Neural cell (in vitro differentiated cells): ENCODE measurements at regions not wholly inside any gene's neighbourhood (a gene's known extent, or its start where the extent isn't known, plus 50 kb on each side); places are given as distances from the start of the nearest gene placed in this dataset.

Experiments used
- CTCF ChIP-seq: fragments of 450-650 bp; IDR thresholded peaks from 2 replicates; pipeline ENCODE4 v1.5.1; 2014; ENCODE audit warnings: antibody characterized with exemption, mild to moderate bottlenecking, moderate library complexity; ENCODE audit not compliant: poor library complexity, severe bottlenecking
- EP300 ChIP-seq: fragments of 450-650 bp; conservative IDR thresholded peaks from 2 replicates; pipeline ENCODE4 v1.6.1; 2014; ENCODE audit warnings: antibody characterized with exemption, mild to moderate bottlenecking, moderate library complexity; ENCODE audit not compliant: poor library complexity, severe bottlenecking
- EZH2 ChIP-seq: fragments of 200-600, 300-800 bp; shearing (Covaris generic), sonication (generic); IDR thresholded peaks from 2 replicates; pipeline ENCODE4 v1.6.1; 2014; ENCODE audit warnings: antibody characterized with exemption, low read length, borderline replicate concordance, mild to moderate bottlenecking; ENCODE audit not compliant: insufficient read depth, poor library complexity, severe bottlenecking
- POLR2AphosphoS5 ChIP-seq: IDR thresholded peaks from 2 replicates; pipeline ENCODE4 v1.6.1; 2012
- RAD21 ChIP-seq: fragments of 450-650 bp; conservative IDR thresholded peaks from 2 replicates; pipeline ENCODE4 v1.6.1; 2014; ENCODE audit warnings: antibody characterized with exemption, mild to moderate bottlenecking, moderate library complexity
- SMC3 ChIP-seq: fragments of 450-650 bp; conservative IDR thresholded peaks from 2 replicates; pipeline ENCODE4 v1.6.1; 2014; ENCODE audit warnings: antibody characterized with exemption, mild to moderate bottlenecking, moderate library complexity; ENCODE audit not compliant: poor library complexity
- TAF1 ChIP-seq: IDR thresholded peaks from 2 replicates; pipeline ENCODE4 v1.6.1; 2012; ENCODE audit warnings: low read depth
- TF ChIP-seq, protein P1 (sequence below): IDR thresholded peaks from 2 replicates; pipeline ENCODE4 v1.6.1; 2012; ENCODE audit warnings: borderline replicate concordance

DNA sequence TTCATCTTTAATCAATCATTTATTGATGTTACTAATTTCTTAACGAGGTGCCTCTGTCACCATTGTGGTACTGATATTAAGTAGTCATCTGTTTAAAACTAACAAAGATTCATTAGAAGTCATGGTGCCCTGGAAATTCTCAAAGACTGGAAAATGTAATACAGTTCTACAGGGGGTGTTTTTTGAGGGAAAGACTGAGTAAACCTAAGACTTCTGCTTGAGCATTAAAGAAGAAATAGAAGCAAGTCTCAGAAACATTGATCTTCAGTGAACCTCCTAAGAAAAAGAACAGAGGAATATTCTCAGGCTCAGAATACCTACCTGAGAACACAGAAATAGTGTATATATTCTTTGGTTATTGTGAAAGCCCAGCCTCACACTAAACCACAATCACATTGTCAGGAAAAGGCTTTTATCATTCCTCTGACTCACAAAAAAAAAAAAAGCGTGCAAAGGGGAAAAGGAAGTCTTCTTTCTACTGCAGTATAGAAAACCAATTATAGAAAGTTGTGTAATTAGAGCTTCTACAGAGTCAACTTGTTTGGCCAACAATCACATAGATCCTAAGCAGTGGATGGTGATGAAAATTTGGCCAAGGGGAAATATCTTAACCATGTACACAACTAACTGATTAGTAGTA is 60.8 kb downstream of the HINT1 start:
- no peak for TF ChIP-seq CTCF
- TF ChIP-seq RAD21: no peak
- TF ChIP-seq EZH2: no peak
- no peak for TF ChIP-seq EP300
- TF ChIP-seq POLR2AphosphoS5: no peak
- TF ChIP-seq SMC3: no peak
- TF ChIP-seq, protein P1, sequence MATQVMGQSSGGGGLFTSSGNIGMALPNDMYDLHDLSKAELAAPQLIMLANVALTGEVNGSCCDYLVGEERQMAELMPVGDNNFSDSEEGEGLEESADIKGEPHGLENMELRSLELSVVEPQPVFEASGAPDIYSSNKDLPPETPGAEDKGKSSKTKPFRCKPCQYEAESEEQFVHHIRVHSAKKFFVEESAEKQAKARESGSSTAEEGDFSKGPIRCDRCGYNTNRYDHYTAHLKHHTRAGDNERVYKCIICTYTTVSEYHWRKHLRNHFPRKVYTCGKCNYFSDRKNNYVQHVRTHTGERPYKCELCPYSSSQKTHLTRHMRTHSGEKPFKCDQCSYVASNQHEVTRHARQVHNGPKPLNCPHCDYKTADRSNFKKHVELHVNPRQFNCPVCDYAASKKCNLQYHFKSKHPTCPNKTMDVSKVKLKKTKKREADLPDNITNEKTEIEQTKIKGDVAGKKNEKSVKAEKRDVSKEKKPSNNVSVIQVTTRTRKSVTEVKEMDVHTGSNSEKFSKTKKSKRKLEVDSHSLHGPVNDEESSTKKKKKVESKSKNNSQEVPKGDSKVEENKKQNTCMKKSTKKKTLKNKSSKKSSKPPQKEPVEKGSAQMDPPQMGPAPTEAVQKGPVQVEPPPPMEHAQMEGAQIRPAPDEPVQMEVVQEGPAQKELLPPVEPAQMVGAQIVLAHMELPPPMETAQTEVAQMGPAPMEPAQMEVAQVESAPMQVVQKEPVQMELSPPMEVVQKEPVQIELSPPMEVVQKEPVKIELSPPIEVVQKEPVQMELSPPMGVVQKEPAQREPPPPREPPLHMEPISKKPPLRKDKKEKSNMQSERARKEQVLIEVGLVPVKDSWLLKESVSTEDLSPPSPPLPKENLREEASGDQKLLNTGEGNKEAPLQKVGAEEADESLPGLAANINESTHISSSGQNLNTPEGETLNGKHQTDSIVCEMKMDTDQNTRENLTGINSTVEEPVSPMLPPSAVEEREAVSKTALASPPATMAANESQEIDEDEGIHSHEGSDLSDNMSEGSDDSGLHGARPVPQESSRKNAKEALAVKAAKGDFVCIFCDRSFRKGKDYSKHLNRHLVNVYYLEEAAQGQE: no peak
- TF ChIP-seq TAF1: no peak
